Nephron progenitor cell (in vitro differentiated cells): ENCODE measurements at regions not wholly inside any gene's neighbourhood (a gene's known extent, or its start where the extent isn't known, plus 50 kb on each side); places are given as distances from the start of the nearest gene placed in this dataset.

ENCODE experiments used
- DNase-seq: peaks from one replicate; pipeline ENCODE4 v3.0.0; 2021
- H3K27ac Mint-ChIP-seq: 2 replicates; pipeline ENCODE4 v1.8.0; 2021; ENCODE audit warnings: mild to moderate bottlenecking, moderate library complexity, mixed read lengths
- H3K27me3 Mint-ChIP-seq: 2 replicates; pipeline ENCODE4 v1.8.0; 2021; ENCODE audit warnings: mild to moderate bottlenecking, low read depth, mixed read lengths; ENCODE audit not compliant: poor library complexity
- H3K36me3 Mint-ChIP-seq: 2 replicates; pipeline ENCODE4 v1.8.0; 2021; ENCODE audit warnings: low read depth, mixed read lengths
- H3K4me1 Mint-ChIP-seq: 2 replicates; pipeline ENCODE4 v1.8.0; 2021; ENCODE audit warnings: mixed read lengths
- H3K4me3 Mint-ChIP-seq: 2 replicates; pipeline ENCODE4 v1.8.0; 2021; ENCODE audit warnings: mild to moderate bottlenecking, moderate library complexity, mixed read lengths
- H3K9me3 Mint-ChIP-seq: 2 replicates; pipeline ENCODE4 v1.8.0; 2021; ENCODE audit warnings: mild to moderate bottlenecking, moderate library complexity, mixed read lengths
- CTCF ChIP-seq: fragments of 200-600 bp; sonication (generic); IDR thresholded peaks from 2 replicates; pipeline ENCODE4 v1.5.0; 2021; ENCODE audit warnings: antibody characterized with exemption

DNA sequence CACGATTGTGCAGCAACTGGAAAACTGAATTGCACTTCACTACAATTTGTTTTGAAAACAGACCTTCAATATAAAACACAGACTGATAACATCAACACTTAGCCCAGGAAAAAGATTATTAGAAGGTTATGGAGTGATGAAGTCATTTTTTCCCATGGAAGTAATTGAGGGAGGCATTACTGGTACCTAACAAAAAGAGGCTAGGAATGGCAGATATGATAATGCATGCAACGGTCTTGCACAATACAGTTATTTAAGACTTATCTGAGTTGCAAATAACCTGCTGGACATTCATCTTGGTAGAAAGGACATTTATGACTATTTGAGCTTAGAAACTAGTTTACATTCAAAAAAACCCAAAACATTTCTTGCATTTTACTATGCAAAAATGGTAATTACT is 1031.9 kb downstream of the FAT4 start:
- no peaks in the 10 kb centered on the region for H3K4me1 Mint-ChIP-seq
- no peak for TF ChIP-seq CTCF
- no peak for DNase-seq
- H3K9me3 Mint-ChIP-seq = no peaks in the 10 kb centered on the region
- no peaks in the 10 kb centered on the region for H3K27me3 Mint-ChIP-seq
- H3K27ac Mint-ChIP-seq = no peak overlapping the region
- no peaks in the 10 kb centered on the region for H3K36me3 Mint-ChIP-seq
- no peak overlapping the region for H3K4me3 Mint-ChIP-seq

GRCh38 chr4:126354784-126355183 is 1040.0 kb downstream of the FAT4 start:
- Mint-ChIP-seq H3K4me1 (no peaks in the 10 kb centered on the region), H3K36me3 (no peaks in the 10 kb centered on the region), H3K27ac (no peak overlapping the region), H3K4me3 (no peak overlapping the region), H3K27me3 (peaks cover 2% of the 10 kb centered on the region), H3K9me3 (no peaks in the 10 kb centered on the region)
- no peak for TF ChIP-seq CTCF
- no peak for DNase-seq

DNA sequence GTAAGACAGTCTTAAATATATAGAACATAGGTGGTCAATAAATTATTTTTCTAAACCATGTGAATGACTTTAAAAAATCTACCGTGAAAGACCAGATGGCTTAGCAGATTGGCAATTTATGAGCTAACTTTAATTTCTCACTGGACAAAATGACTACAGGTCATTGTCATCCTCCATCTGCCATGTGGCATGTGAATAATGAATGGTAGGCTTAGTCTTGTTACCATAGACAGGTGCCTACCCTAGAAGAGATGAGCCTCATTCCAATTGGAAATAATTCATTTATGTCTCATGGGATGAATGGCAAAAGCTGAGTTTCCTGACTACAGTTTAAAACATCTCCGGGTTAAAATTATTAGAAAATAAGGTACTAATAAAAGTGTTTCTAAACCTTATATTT is 1043.3 kb downstream of the FAT4 start:
- no peaks in the 10 kb centered on the region for H3K4me1 Mint-ChIP-seq
- DNase-seq = no peak
- no peaks in the 10 kb centered on the region for H3K36me3 Mint-ChIP-seq
- no peak for TF ChIP-seq CTCF
- H3K27me3 Mint-ChIP-seq = peaks cover 5% of the 10 kb centered on the region
- no peak overlapping the region for H3K4me3 Mint-ChIP-seq
- no peaks in the 10 kb centered on the region for H3K9me3 Mint-ChIP-seq
- no peak overlapping the region for H3K27ac Mint-ChIP-seq

GRCh38 chr4:126361287-126361686 is 1046.5 kb downstream of the FAT4 start:
- H3K36me3 Mint-ChIP-seq = no peaks in the 10 kb centered on the region
- H3K4me3 Mint-ChIP-seq = no peak overlapping the region
- H3K27ac Mint-ChIP-seq = no peak overlapping the region
- H3K9me3 Mint-ChIP-seq = no peaks in the 10 kb centered on the region
- H3K4me1 Mint-ChIP-seq = no peaks in the 10 kb centered on the region
- no peak for DNase-seq
- peaks cover 5% of the 10 kb centered on the region for H3K27me3 Mint-ChIP-seq
- no peak for TF ChIP-seq CTCF

- Mint-ChIP-seq H3K4me3 (no peak overlapping the region), H3K27me3 (peaks cover 5% of the 10 kb centered on the region), H3K27ac (no peak overlapping the region), H3K9me3 (no peaks in the 10 kb centered on the region), H3K36me3 (no peaks in the 10 kb centered on the region), H3K4me1 (no peaks in the 10 kb centered on the region)
- no peak for DNase-seq
- no peak for TF ChIP-seq CTCF
Observed at GRCh38 chr4:126364311-126364911, 1049.7 kb downstream of the FAT4 start.

DNA sequence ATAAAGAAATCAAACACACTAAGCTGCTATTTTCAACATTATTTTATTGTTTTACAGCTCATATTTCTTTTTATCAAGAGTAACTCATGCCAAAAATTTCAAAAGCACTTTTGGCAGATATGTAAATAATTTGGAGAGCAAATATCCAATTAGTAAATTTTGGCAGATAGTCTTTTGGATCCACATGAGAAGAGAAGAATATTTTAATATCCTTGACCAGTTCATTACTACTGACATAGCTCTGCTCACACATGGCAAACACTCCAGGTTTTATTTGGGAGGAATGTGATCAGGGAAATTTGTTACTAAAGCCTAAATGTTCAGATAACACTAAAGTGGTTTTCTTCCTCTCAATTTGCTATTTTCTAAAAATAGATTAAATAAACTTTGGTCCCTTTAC is 1054.3 kb downstream of the FAT4 start:
- DNase-seq = no peak
- Mint-ChIP-seq H3K4me1 (peaks cover 2% of the 10 kb centered on the region), H3K4me3 (no peak overlapping the region), H3K27me3 (no peaks in the 10 kb centered on the region), H3K9me3 (no peaks in the 10 kb centered on the region), H3K27ac (no peak overlapping the region), H3K36me3 (no peaks in the 10 kb centered on the region)
- TF ChIP-seq CTCF = no peak
